KG1 (cell line): ENCODE measurements at regions not wholly inside any gene's neighbourhood (a gene's known extent, or its start where the extent isn't known, plus 50 kb on each side); places are given as distances from the start of the nearest gene placed in this dataset.
"Not testable (repeated sequence)": the region's sequence is repeated elsewhere in the genome, so short reads cannot be mapped to it uniquely, and the experiment has no call there.

Source experiments
- DNase-seq: peaks from one replicate; lab custom pipeline; 2025; lab: John Stamatoyannopoulos, UW

GRCh38 chr5:152527358-152528052, 122.4 kb upstream of the NMUR2 start:
- DNase-seq, result no peak

- DNase-seq, result no peak
Measured at GRCh38 chr5:152529440-152529839, 124.4 kb upstream of the NMUR2 start.

GRCh38 chr5:152532714-152533113, 127.6 kb upstream of the NMUR2 start:
- DNase-seq, result no peak

- no peak for DNase-seq
Measured at GRCh38 chr5:152534641-152535040, 129.6 kb upstream of the NMUR2 start.

GRCh38 chr5:152542741-152543140, 137.7 kb upstream of the NMUR2 start:
- DNase-seq, result no peak

- no peak for DNase-seq
Measured at GRCh38 chr5:152546493-152546892, 141.4 kb upstream of the NMUR2 start.

- DNase-seq, result no peak
Measured at GRCh38 chr5:152547202-152547601, 142.1 kb upstream of the NMUR2 start.

- DNase-seq, result no peak
Measured at GRCh38 chr5:152549709-152550108, 144.6 kb upstream of the NMUR2 start.

GRCh38 chr5:152551061-152551460, 146.0 kb upstream of the NMUR2 start:
- no peak for DNase-seq

GRCh38 chr5:152556784-152557183, 151.7 kb upstream of the NMUR2 start:
- DNase-seq, result no peak

- DNase-seq, result no peak
Measured at GRCh38 chr5:152560512-152561137, 155.5 kb upstream of the NMUR2 start.

GRCh38 chr5:152568016-152568415, 162.9 kb upstream of the NMUR2 start:
- DNase-seq, result no peak

GRCh38 chr5:152572812-152573211, 167.7 kb upstream of the NMUR2 start:
- DNase-seq, result no peak

- no peak for DNase-seq
Measured at GRCh38 chr5:152584103-152584502, 179.0 kb upstream of the NMUR2 start.

GRCh38 chr5:152592416-152592815, 187.3 kb upstream of the NMUR2 start:
- no peak for DNase-seq

- DNase-seq, result no peak
Measured at GRCh38 chr5:152593388-152593787, 188.3 kb upstream of the NMUR2 start.

GRCh38 chr5:152595405-152595804, 190.3 kb upstream of the NMUR2 start:
- no peak for DNase-seq

GRCh38 chr5:152599096-152599495, 194.0 kb upstream of the NMUR2 start:
- DNase-seq, result no peak

GRCh38 chr5:152601806-152602732, 197.0 kb upstream of the NMUR2 start:
- no peak for DNase-seq

- not testable (repeated sequence) for DNase-seq
Measured at GRCh38 chr5:152606050-152606449, 201.0 kb upstream of the NMUR2 start.

- DNase-seq, result no peak
Measured at GRCh38 chr5:152606776-152607364, 201.8 kb upstream of the NMUR2 start.

- DNase-seq, result no peak
Measured at GRCh38 chr5:152607401-152608160, 202.5 kb upstream of the NMUR2 start.
